Sciatic nerve (tissue), 2 donors: ENCODE measurements at regions not wholly inside any gene's neighbourhood (a gene's known extent, or its start where the extent isn't known, plus 50 kb on each side); places are given as distances from the start of the nearest gene placed in this dataset.
A peak's percentile ranks its signal among the peaks of the same experiment; 100 is the strongest.
"Not testable (repeated sequence)": the region's sequence is repeated elsewhere in the genome, so short reads cannot be mapped to it uniquely, and the experiment has no call there.

Experiments
- ATAC-seq: fragments of 200-7000 bp; cut with Tn5 transposase; one replicate; pipeline ENCODE4 v1.9.1; 2020; ENCODE audit warnings: mild to moderate bottlenecking, moderate library complexity
- DNase-seq: peaks from one replicate; pipeline ENCODE4 v3.0.0-alpha.2; 2020; ENCODE audit warnings: low spot score
- intact Hi-C: fragments of 100-400 bp; cut with DNase I; formaldehyde crosslinking; loops from one replicate; pipeline ENCODE4 v1.14.2; 2022
- donor health status: DM: no; HTN: no; CAD: no.
- donor health status: DM: no; HTN: no; CAD: no.

DNA sequence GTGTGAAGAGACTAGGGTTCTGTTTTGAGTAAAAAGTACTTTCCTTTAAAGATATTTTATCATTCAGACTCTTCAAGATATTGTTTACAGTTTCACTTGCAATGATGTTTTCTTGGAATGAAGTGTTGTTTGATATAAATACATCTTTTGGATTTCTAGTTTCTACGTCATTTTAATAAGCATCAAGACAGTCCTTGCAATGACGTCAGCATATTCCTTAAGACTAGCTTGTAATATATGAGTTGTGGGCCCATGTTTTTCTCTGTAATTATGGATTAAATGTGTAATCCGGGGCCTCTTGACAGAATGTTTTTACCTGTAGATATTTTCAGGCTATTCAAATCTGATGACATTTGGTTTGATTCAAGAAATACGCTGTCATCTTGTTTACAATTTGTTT is 66.1 kb downstream of the RBMX2 start:
- intact Hi-C loops, result no loop called here
- DNase-seq, result no peak

DNA sequence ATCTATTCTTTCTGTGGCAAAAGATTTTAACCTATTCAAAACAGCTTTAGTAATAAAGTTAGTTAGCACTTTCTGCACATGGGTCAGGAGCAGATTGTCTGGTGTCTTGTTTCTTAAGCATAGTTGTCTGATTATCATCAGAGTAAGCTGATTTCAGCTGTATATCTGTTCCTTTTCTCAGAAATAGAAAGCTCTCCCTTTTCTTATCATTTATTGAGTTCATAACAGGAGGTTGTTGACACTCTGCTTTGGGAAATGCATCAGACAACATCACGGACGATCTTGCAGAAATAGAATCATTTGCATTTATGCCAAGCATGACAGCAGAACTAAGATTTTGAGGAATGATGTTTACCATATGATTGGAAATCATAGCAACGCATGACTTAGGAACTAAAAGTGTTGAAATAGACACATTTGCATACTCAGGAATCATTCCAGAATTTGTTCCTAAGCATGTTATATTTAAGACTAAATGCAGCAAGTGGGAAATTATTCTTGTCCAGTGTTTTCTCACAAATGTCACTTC is 66.7 kb downstream of the RBMX2 start:
- ATAC-seq, result no peak
- DNase-seq, result no peak

More for the DNA sequence above, 66.1 kb downstream of the RBMX2 start:
- ATAC-seq, result no peak

DNA sequence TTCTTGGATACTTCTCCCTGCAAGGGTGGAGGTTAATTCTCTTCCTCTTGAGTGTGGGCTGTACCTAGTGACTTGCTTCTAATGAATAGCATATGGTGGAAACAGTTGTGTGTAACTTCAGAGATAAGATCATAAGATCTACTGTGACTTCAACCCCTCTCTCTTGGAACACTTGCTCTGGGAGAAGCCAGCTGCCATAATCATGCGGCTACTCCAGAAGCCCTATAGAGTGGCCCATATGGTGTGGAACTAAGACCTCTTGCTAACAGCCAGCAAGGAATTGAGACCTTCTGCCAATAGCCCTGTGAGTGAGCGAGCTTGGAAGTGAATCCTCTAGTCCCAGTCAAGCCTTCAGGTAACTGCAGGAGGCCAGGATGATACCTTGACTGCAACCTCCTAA is 81.1 kb downstream of the RBMX2 start:
- ATAC-seq (no peak), DNase-seq (no peak)
- intact Hi-C loops, result no loop called here

More for the DNA sequence above, 66.7 kb downstream of the RBMX2 start:
- intact Hi-C loops, result no loop called here

DNA sequence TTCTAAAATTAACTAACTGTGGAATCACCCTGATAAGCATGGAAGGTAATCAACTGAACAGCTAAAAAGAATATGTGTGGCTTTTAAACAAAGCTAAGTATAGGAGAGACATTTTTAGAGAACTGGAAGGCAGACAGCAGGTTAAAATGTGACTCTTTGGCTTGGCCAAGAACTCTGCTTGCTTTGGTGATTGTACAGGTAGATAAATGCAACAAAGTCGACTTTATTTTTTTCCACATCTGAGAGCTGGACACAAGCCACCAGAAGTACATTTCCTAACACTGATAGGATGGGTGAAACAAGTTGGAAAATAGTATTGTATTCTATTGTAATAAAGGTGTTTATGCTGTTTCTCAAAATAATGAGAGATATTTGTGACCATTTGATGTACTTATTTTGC is 84.1 kb downstream of the RBMX2 start:
- intact Hi-C loops, result no loop called here
- ATAC-seq (no peak), DNase-seq (no peak)

DNA sequence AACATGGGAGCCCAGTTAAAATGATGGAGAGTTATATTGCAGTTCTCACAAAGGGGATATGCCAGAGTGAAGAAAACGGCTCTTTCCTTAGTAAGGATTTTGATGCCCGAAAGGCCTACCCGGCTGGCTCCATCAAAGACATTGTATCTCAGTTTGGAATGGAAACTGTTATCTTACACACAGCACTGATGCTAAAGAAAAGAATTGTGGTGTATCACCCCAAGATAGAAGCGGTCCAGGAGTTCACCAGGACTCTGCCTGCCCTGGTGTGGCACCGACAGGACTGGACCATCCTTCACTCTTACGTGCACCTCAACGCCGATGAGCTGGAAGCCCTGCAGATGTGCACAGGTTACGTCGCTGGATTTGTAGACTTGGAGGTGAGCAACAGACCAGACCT is 93.7 kb downstream of the RBMX2 start:
- intact Hi-C loops, DNase-seq, ATAC-seq: not testable (repeated sequence)

DNA sequence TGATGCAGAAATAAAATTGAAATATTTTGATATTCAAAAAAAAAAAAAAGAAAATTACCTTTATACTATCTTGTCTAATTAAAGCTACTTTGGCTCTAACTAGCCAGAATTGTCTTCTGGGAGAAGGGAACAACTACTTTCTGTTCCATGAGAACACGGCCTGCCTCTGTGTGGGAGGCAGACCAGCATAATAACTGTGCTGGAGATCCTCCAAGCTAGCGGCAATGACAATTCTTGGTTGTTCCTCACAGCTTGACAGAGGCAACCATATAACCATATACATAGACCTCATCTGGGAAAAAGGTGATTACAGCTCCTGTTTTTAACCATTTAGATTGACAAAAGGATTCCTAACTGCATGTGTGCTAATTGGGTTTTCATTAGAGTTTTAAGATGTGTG is 95.7 kb downstream of the RBMX2 start:
- ATAC-seq, result peak; percentile 86
- intact Hi-C loops, result no loop called here

DNA sequence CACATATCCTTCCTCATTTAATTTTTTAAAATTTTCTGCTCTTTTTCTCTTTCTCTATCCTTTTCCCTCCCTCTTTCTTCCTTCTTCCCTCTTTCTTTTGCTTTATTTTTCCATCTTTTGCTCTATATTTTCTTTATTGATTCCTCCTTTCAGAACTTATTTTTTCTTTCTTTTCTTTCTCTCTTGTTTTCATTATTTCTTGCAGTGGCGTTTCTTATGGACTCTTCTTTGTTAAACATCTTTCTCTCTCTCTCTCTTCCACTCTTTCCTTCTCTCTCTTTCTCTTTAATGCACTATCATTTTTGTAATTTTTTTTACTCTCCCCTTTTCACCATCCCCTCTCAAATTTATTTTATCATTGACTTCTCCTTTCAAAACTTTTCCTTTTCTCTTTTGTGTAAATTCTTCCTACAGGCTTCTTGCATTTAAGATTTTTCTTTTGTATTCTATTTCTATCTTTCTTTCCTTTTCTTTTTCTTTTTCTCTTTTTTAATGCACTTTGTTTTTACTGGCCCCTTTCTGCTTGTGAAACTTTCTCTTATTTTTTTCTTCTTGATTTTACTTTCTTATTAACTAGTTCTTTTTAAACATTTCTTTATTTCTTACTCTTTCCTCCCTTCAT is 97.0 kb downstream of the RBMX2 start:
- intact Hi-C loops, result no loop called here
- no peak for ATAC-seq
- DNase-seq, result no peak

More for the DNA sequence above, 95.7 kb downstream of the RBMX2 start:
- no peak for DNase-seq

DNA sequence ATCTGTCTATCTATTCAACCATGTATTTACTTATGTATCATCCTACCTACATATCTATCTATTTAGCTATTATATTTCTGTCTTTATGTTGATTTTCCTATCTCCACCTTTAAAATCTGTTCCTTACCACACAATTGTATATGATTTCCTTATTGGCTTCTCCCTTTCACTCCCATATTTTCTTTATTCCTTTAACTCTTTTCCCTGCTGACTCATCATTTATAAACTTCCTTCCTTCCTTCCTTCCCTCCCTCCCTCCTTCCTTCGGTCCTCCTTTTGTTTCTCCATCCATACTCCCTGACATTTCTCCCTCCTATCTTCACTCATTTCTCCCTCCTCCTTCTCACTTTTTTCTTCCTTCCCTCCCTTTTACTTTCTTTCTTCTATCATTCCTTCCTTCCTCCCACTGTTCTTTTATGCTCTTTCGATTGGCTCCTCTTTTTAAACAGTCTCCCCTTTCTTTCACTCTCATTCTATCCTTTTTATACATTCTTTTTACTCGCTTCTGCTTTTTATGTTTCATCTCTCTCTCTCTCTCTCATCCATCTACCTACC is 100.3 kb downstream of the RBMX2 start:
- no peak for ATAC-seq
- DNase-seq, result no peak

DNA sequence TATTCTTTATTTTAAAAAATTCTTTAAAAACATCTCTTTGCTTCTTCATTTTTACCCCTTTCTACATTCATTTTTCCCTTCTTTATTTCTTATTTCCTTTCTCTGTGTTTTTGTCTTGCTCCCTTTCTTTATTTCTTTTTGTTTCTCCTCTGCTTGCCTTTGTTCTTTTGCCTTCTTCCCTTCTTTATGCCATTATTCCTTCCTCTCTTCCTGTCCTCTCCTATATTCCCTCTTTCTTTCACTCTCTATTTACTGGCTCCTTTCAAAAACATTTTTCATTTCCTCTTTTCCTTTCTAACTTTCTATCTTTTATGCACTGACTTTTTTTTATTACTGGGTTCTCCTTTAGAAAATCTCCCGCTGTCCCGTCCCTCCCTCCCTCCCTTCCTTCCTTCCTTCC is 102.2 kb downstream of the RBMX2 start:
- ATAC-seq (no peak), DNase-seq (no peak)
- intact Hi-C loops, result no loop called here

More for the DNA sequence above, 100.3 kb downstream of the RBMX2 start:
- intact Hi-C loops, result no loop called here

DNA sequence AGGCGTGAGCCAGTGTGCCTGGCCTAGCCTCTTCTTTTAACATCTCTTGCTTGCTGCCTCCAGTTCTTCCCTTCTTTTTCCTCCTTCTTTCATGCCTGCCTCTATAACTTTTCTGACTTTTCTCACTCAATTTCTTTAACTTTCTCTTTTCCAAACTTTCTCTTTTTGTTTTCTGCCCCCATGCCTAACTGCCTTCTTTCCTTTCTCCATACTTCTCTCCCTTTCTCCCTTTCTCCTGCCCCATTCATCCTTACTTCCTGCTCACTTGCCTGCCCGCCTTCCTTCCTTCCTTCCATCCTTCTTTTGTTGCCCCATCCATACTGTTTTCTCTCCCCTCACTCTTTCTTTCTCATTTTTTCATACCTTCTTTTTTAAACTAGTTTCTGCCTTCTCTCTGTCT is 105.2 kb downstream of the RBMX2 start:
- DNase-seq (no peak), ATAC-seq (no peak)
- intact Hi-C loops, result no loop called here

DNA sequence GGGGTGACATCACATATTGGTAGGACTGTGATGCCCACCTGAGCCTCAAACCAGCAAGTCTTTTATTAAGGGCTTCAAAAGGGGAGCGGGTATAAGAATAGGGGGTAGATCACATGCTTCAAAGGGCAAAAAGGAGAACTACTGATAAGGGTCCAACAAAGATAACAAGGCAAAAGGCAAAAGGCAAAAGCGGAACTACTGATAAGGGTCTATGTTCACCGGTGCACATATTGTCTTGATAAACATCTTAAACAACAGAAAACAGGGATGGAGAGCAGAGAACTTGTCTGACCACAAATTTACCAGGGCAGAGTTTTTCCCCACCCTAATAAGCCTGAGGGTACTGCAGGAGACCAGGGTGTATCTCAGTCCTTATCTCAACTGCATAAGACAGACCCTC is 110.7 kb downstream of the RBMX2 start:
- intact Hi-C loops, ATAC-seq, DNase-seq: not testable (repeated sequence)

DNA sequence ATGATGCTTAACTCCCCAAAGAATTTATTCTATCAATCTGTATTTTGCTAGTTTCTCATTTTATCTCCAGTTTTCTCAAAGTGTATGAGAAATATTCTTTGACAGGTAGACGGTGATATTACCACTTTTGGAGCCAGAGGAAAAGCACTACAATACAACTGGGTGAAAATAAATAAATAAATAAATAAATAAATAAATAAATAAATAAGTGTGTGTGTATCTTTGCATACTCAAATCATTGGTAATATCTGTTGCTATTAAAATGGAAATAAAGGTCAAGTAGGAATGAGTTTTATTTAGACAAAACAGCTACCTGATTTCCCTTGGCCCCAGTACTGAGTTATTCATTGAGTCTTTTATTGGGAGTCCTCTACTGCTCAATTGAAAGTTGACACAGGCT is 114.3 kb downstream of the RBMX2 start:
- ATAC-seq (no peak), DNase-seq (no peak)
- intact Hi-C loops, result no loop called here

DNA sequence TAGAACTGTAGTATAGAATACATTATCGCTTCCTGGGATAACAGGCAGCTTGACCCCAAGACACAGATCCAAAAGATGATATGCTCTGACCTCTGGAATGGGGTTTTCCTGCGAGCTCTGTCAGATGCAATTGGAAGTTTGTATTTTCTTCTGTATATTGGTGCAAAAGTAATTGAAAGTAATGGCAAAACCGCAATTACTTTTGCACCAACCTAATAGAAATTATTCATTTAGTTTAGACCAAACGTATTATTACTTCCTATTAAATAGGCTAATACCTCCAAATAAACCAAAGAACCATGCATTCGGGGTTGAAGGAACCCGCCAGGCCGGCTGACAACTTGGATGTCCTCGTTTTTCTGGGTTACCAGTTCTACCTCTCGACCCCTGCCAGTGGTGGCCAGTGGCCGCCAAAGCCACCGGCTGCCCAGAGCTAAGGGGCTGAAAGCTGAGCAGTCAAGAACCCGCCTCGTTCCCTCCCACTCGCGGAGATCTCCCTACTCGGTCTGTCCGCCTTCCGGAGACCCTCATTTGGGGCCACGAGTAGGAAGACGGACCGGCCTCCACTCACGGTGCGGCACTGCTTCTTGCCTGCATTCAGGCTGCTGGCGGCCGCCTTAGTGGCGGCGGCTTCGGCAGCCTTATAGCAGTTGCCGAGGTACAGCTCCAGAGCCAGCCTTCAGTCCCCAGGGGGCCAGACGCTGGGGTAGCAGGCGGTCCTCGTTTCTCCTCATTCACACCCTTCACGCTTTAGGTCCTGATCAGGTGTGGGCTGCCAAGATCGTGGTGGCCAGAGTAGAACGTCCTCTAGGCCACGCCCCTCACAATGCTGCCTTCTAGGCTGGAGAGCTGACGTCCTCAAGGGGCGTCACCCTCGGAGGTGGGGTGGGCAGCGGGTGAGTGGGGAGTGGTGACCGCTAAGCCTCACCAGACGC is 121.9 kb downstream of the RBMX2 start:
- intact Hi-C loops, result no loop called here
- DNase-seq, result peak; percentile 74
- ATAC-seq, result peak; percentile 93

DNA sequence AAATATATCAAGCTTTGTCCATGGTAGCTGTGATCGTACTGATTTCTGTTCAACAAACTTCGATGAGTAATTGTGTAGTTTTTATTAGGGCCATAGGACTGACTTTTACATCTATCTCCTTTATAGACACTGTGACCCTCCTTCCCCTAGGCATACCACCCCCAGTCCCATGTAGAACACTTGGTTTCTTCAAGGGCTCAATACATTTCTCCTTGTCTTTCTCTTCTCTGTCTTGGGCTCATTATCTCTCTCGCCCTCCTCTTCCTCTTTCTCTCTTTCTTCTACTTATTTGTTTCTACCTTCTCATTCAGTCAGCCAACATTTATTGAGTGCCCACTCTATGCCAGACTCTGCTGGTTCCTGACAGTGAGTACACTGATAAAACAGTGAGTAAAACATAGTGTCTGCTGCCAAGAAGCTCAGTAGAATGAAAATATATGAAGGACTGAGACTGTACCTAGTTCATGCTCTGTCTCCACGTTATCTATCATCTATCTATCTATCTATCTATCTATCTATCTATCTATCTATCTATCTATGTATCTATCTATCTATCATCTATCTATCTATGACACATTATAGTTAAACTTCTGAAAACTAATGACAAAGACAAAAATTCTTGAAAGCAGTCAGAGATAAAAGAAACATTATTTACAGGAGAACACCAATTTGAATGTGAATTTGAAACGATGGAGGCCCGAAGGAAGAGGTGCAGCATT is 122.8 kb downstream of the RBMX2 start:
- no peak for ATAC-seq
- no peak for DNase-seq
- intact Hi-C loops, result no loop called here

DNA sequence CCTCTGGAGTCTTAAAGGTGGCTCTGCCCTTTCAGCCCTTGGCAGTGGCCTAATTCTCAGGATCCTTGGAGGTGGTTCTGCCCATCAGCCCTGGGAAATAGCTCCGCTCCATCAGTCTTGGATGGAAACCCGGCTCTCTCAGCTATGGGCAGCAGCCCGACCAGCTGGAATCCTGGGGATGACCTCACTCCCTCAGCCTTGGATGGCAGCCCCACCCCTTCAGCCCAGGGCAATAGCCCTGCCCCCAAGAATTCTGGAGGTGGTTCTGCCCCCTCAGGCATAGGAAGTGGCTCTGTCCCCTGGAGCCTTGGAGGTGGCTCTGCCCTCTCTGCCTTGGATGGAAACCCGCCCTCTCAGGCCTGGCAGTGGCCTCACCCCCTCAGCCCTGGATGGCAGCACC is 127.7 kb downstream of the RBMX2 start:
- intact Hi-C loops, result no loop called here
- DNase-seq (no peak), ATAC-seq (no peak)

DNA sequence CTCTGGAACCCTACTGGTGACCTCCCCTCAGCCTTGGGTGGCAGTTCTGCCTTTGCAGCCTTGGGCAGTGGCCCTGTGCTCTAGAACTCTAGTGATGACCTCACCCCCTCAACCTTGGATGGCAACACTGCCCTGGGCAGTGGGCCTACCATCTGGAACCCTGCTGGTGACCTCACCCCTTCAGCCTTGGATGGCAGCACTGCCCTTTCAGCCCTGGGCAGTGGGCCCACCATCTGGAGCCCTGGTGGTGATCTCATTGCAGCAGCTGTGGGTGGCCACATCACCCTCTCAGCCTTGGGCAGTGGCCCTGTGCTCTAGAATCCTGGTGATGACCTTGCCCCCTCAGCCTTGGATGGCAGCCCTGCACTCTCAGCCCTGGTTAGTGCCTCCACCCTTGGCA is 129.3 kb downstream of the RBMX2 start:
- no peak for ATAC-seq
- intact Hi-C loops, result no loop called here
- DNase-seq, result no peak

DNA sequence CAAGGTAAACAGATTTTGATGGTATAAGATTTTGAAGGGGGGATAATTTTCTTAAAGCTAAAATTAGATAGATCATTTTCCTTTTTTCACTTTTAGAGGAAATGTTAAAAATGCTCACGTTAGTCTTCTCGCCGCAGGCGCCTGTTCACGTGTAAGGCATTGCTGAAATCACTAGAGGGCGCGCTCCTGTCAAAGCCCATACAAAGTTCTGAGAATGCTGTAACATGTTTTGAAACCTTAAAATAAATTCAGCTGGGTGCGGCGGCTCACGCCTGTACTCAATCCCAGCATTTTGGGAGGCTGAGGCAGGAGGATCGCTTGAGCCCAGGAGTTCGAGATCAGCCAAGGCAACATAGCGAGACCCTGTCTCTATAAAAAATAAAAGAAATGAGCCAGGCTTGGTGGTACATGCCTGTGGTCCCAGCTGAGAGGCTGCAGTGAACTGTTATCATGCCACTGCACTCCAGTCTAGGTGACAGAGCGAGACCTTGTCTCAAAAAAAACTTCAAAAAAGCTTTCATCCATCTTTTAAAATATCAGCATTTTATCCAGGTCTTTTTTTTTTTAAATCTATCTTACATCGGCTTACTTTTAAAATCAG is 138.0 kb downstream of the RBMX2 start:
- ATAC-seq, result peak; percentile 55
- DNase-seq, result peak; percentile 63
- intact Hi-C loops, result no loop called here

DNA sequence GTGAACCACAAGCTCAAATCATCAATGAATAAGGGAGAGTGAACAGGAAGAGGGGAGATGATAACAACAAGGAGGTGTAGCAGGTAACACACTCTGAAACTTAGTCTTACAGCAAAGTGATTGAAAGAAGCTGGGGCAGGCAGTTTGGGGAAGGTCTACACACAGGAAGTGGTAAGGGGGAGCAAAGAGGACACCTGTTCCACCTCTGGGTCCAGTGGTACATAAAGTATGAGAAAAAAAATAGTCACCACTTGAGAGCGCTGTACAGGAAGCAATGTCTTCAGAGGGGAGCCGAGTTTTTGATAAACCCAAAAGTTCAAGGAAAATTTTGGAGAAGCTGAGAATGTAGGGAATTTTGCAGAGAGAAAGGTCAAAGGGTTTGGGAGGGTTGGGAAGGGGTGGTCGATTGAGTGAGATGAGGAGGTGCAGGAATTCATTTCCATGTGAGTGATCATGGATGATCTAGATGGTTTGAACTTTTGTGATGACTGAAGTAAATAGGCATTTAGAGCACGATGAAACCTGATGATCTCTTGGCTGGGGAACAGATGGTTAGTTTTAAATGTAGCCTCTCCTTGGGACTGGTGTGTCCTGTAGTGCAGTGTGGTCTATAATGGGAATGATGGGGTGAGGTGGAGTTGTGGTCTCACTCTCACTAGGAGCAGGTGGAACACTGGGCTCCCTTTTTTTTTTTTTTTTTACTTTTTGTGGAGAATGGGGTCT is 142.0 kb downstream of the RBMX2 start:
- DNase-seq, result no peak
- intact Hi-C loops, result no loop called here
- ATAC-seq, result no peak
